Keratinocyte (primary cell): ENCODE measurements at regions not wholly inside any gene's neighbourhood (a gene's known extent, or its start where the extent isn't known, plus 50 kb on each side); places are given as distances from the start of the nearest gene placed in this dataset.

Source experiments
- DNase-seq: peaks from one replicate; pipeline ENCODE4 v3.0.0-alpha.2; 2011; ENCODE audit warnings: low read depth, missing footprints, low spot score
- FAIRE-seq: peaks from 2 replicates; lab custom pipeline; 2011; peaks lifted over from hg19 to GRCh38; lab: Jason Lieb, UNC
- H2AFZ ChIP-seq: 2 replicates; pipeline ENCODE4 v1.6.0; 2012; ENCODE audit warnings: low read length, control low read depth, inconsistent platforms; ENCODE audit not compliant: control insufficient read depth
- H3K27ac ChIP-seq: 2 replicates; pipeline ENCODE4 v1.5.1; 2011; ENCODE audit warnings: low read length; ENCODE audit not compliant: control insufficient read depth, insufficient read depth
- H3K27me3 ChIP-seq: 3 replicates; pipeline ENCODE4 v1.6.0; 2011; ENCODE audit warnings: low read length; ENCODE audit not compliant: control insufficient read depth, insufficient read depth; ENCODE audit errors: extremely low read depth
- H3K36me3 ChIP-seq, 2 experiments: 2 replicates in 1 of 2; 3 replicates in 1 of 2; pipeline ENCODE4 v1.5.1; 2011; ENCODE audit warnings: low read length in 2 of 2, mild to moderate bottlenecking in 1 of 2; ENCODE audit not compliant: control insufficient read depth in 2 of 2, insufficient read depth in 2 of 2; ENCODE audit errors: extremely low read depth in 1 of 2
- H3K4me1 ChIP-seq: 3 replicates; pipeline ENCODE4 v1.5.1; 2011; ENCODE audit warnings: low read length; ENCODE audit not compliant: control insufficient read depth, insufficient read depth; ENCODE audit errors: extremely low read depth
- H3K4me2 ChIP-seq: 3 replicates; pipeline ENCODE4 v1.6.0; 2011; ENCODE audit warnings: low read depth, low read length; ENCODE audit not compliant: control insufficient read depth, insufficient read depth; ENCODE audit errors: extremely low read depth
- H3K4me3 ChIP-seq, 3 experiments: fragments of 200-600 bp in 1 of 3; sonication (generic) in 1 of 3; 2 replicates in 2 of 3; 3 replicates in 1 of 3; pipeline ENCODE4 v1.5.1; 2011 to 2016; ENCODE audit warnings: low read length in 3 of 3, mild to moderate bottlenecking in 3 of 3, control low read depth in 2 of 3, inconsistent platforms in 1 of 3, low read depth in 1 of 3, mixed read lengths in 1 of 3, mixed run types in 1 of 3, moderate library complexity in 1 of 3; ENCODE audit not compliant: control insufficient read depth in 2 of 3, insufficient read depth in 2 of 3; ENCODE audit errors: extremely low read depth in 1 of 3
- H3K79me2 ChIP-seq: 2 replicates; pipeline ENCODE4 v1.6.0; 2012; ENCODE audit warnings: low read length; ENCODE audit not compliant: control insufficient read depth, insufficient read depth
- H3K9ac ChIP-seq: 3 replicates; pipeline ENCODE4 v1.6.0; 2011; ENCODE audit warnings: low read length; ENCODE audit not compliant: control insufficient read depth, insufficient read depth; ENCODE audit errors: extremely low read depth
- H3K9me1 ChIP-seq: 3 replicates; pipeline ENCODE4 v1.6.0; 2011; ENCODE audit warnings: low read length; ENCODE audit not compliant: control insufficient read depth, insufficient read depth; ENCODE audit errors: extremely low read depth
- H3K9me3 ChIP-seq: 2 replicates; pipeline ENCODE4 v1.5.1; 2012; ENCODE audit warnings: low read depth, low read length; ENCODE audit not compliant: control insufficient read depth
- H4K20me1 ChIP-seq: 3 replicates; pipeline ENCODE4 v1.6.0; 2011; ENCODE audit warnings: low read length; ENCODE audit not compliant: control insufficient read depth, insufficient read depth; ENCODE audit errors: extremely low read depth
- EZH2 ChIP-seq: IDR thresholded peaks from one replicate; pipeline ENCODE4 v1.6.1; 2012; ENCODE audit warnings: inconsistent platforms, mild to moderate bottlenecking, low read length, moderate library complexity
- dilution Hi-C: fragments of 300-500 bp; cut with MboI; formaldehyde crosslinking; loops from one replicate; pipeline ENCODE4 v1.7.0; 2020; ENCODE audit warnings: low sequenced_read_pairs; ENCODE audit not compliant: extremely low pct_ligation_motif_present
- TF ChIP-seq, protein P1 (sequence below), 3 experiments: IDR thresholded peaks in 1 of 3; conservative IDR thresholded peaks in 1 of 3; optimal IDR thresholded peaks in 1 of 3; 2 replicates in 2 of 3; 3 replicates in 1 of 3; pipeline versions ENCODE3 to v1.5.1; 2011; ENCODE audit warnings: low read length in 3 of 3, mild to moderate bottlenecking in 3 of 3, moderate library complexity in 2 of 3, control low read depth in 1 of 3, inconsistent platforms in 1 of 3; ENCODE audit not compliant: insufficient read depth in 2 of 3; ENCODE audit errors: extremely low read depth in 1 of 3

- no peaks in the 10 kb centered on the region for H3K79me2 ChIP-seq
- dilution Hi-C loops = no loop called here
- H3K36me3 ChIP-seq = no peaks in the 10 kb centered on the region
- H3K4me2 ChIP-seq = no peak overlapping the region
- no peak overlapping the region for H3K27ac ChIP-seq
- no peak overlapping the region for H3K4me3 ChIP-seq
- FAIRE-seq (no peak), DNase-seq (no peak)
- no peak overlapping the region for H3K9ac ChIP-seq
- H2AFZ ChIP-seq = no peak overlapping the region
- no peaks in the 10 kb centered on the region for H3K4me1 ChIP-seq
- H3K27me3 ChIP-seq = no peaks in the 10 kb centered on the region
- no peak for TF ChIP-seq EZH2
- TF ChIP-seq, protein P1, sequence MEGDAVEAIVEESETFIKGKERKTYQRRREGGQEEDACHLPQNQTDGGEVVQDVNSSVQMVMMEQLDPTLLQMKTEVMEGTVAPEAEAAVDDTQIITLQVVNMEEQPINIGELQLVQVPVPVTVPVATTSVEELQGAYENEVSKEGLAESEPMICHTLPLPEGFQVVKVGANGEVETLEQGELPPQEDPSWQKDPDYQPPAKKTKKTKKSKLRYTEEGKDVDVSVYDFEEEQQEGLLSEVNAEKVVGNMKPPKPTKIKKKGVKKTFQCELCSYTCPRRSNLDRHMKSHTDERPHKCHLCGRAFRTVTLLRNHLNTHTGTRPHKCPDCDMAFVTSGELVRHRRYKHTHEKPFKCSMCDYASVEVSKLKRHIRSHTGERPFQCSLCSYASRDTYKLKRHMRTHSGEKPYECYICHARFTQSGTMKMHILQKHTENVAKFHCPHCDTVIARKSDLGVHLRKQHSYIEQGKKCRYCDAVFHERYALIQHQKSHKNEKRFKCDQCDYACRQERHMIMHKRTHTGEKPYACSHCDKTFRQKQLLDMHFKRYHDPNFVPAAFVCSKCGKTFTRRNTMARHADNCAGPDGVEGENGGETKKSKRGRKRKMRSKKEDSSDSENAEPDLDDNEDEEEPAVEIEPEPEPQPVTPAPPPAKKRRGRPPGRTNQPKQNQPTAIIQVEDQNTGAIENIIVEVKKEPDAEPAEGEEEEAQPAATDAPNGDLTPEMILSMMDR (optimal IDR thresholded peaks at IDR 0.05 in 1 of 3, IDR thresholded peaks at IDR 0.05 in 1 of 3, conservative IDR thresholded peaks at IDR 0.05 in 1 of 3; ENCODE audit: extremely low read depth in 1 of 3, insufficient read depth in 2 of 3, low read length in 3 of 3) = no peak
- no peaks in the 10 kb centered on the region for H3K9me3 ChIP-seq
- H3K9me1 ChIP-seq = no peaks in the 10 kb centered on the region
- H4K20me1 ChIP-seq = no peaks in the 10 kb centered on the region
Measured at GRCh38 chr9:75505654-75506053, 384.8 kb upstream of the PCSK5 start.

DNA sequence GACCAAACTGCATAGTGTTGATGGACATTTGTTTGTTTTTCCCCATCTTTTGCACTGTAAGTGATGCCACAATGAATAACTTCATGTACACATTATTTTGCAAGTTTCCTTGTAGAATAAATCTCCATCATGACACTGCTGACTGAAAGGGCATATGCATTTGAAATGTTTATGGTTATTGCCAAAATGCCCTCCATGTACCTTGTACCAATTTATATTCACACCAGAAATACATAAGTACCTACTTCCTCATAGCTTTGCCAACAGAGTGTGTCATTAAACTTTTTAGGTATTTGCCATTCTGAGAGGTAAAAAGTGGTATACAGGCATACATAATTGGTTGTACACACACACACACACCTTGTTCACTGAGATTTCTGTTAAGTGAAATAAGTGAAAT is 361.0 kb upstream of the PCSK5 start:
- Histone ChIP-seq H3K4me1 (no peaks in the 10 kb centered on the region), H3K9me1 (no peaks in the 10 kb centered on the region), H3K27me3 (no peaks in the 10 kb centered on the region), H3K27ac (no peak overlapping the region), H2AFZ (no peak overlapping the region), H3K9ac (no peak overlapping the region), H3K4me3 (no peak overlapping the region), H4K20me1 (no peaks in the 10 kb centered on the region), H3K9me3 (peaks cover 4% of the 10 kb centered on the region), H3K79me2 (no peaks in the 10 kb centered on the region), H3K4me2 (no peak overlapping the region), H3K36me3 (no peaks in the 10 kb centered on the region)
- DNase-seq = no peak
- TF ChIP-seq, protein P1 (optimal IDR thresholded peaks at IDR 0.05 in 1 of 3, IDR thresholded peaks at IDR 0.05 in 1 of 3, conservative IDR thresholded peaks at IDR 0.05 in 1 of 3; ENCODE audit: extremely low read depth in 1 of 3, insufficient read depth in 2 of 3, low read length in 3 of 3) = no peak
- no peak for TF ChIP-seq EZH2
- no peak for FAIRE-seq
- dilution Hi-C loops = no loop called here
